Thyroid gland (tissue), 4 donors: ENCODE measurements at regions not wholly inside any gene's neighbourhood (a gene's known extent, or its start where the extent isn't known, plus 50 kb on each side); places are given as distances from the start of the nearest gene placed in this dataset.

Experiments
- DNase-seq, 2 donors: peaks; one replicate each; pipeline ENCODE4 v3.0.0-alpha.2; 2019
- H3K27ac ChIP-seq, 3 donors: fragments of 200-600 bp; sonication (generic); 1 replicate in 2 of 3; 2 replicates in 1 of 3; pipeline ENCODE4 v1.5.1; 2016 to 2019; ENCODE audit warnings: mild to moderate bottlenecking in 1 of 3, moderate library complexity in 1 of 3
- H3K27me3 ChIP-seq: fragments of 200-600 bp; sonication (generic); one replicate; pipeline ENCODE4 v1.5.1; 2019
- H3K36me3 ChIP-seq, 2 donors: fragments of 200-600 bp; sonication (generic); one replicate each; pipeline ENCODE4 v1.5.1; 2016 to 2019
- H3K4me1 ChIP-seq, 2 donors: fragments of 200-600 bp; sonication (generic); one replicate each; pipeline ENCODE4 v1.5.1; 2017 to 2019
- H3K4me3 ChIP-seq, 3 donors: fragments of 200-600 bp; sonication (generic); replicated peaks in 1 of 3; 1 replicate in 2 of 3; 2 replicates in 1 of 3; pipeline ENCODE4 v1.5.1; 2016; ENCODE audit warnings: mild to moderate bottlenecking in 1 of 3
- H3K9me3 ChIP-seq: fragments of 200-600 bp; sonication (generic); one replicate; pipeline ENCODE4 v1.5.1; 2017
- POLR2A ChIP-seq, 2 donors: fragments of 450-650 bp; IDR thresholded peaks; one replicate each; pipeline ENCODE4 v1.6.1; 2017; ENCODE audit warnings: antibody characterized with exemption in 2 of 2, mild to moderate bottlenecking in 2 of 2, moderate library complexity in 1 of 2
- WGBS, 2 donors: methylation state at CpG; one replicate each; pipeline ENCODE4 v1.1.5; 2017; 5-methylcytosine and 5-hydroxymethylcytosine counted together
- intact Hi-C: fragments of 100-400 bp; cut with DNase I; formaldehyde crosslinking; loops from one replicate; pipeline ENCODE4 v1.15.1; 2023
- TF ChIP-seq, protein P1 (sequence below), 6 experiments: fragments of 200-600 bp in 3 of 6; fragments of 450-650 bp in 3 of 6; sonication (generic) in 3 of 6; IDR thresholded peaks; one replicate each; pipeline ENCODE4 v1.5.1; 2016 to 2019; ENCODE audit warnings: antibody characterized with exemption in 6 of 6, mild to moderate bottlenecking in 2 of 6, inconsistent platforms in 1 of 6, moderate library complexity in 1 of 6

- Histone ChIP-seq H3K27ac (no peak overlapping the region), H3K4me3 (no peak overlapping the region), H3K36me3 (no peaks in the 10 kb centered on the region), H3K4me1 (no peaks in the 10 kb centered on the region), H3K9me3 (no peaks in the 10 kb centered on the region), H3K27me3 (no peaks in the 10 kb centered on the region)
- TF ChIP-seq, protein P1, sequence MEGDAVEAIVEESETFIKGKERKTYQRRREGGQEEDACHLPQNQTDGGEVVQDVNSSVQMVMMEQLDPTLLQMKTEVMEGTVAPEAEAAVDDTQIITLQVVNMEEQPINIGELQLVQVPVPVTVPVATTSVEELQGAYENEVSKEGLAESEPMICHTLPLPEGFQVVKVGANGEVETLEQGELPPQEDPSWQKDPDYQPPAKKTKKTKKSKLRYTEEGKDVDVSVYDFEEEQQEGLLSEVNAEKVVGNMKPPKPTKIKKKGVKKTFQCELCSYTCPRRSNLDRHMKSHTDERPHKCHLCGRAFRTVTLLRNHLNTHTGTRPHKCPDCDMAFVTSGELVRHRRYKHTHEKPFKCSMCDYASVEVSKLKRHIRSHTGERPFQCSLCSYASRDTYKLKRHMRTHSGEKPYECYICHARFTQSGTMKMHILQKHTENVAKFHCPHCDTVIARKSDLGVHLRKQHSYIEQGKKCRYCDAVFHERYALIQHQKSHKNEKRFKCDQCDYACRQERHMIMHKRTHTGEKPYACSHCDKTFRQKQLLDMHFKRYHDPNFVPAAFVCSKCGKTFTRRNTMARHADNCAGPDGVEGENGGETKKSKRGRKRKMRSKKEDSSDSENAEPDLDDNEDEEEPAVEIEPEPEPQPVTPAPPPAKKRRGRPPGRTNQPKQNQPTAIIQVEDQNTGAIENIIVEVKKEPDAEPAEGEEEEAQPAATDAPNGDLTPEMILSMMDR (IDR thresholded peaks at IDR 0.05) = no peak
- TF ChIP-seq POLR2A (IDR thresholded peaks at IDR 0.05) = no peak
- WGBS, 2 donors = 80 to 86% methylated on average over 4 of the region's 4 CpGs
- DNase-seq = no peak
- intact Hi-C loops = no loop called here
Measured at GRCh38 chr11:10991393-10991792, 133.5 kb upstream of the ZBED5 start.

DNA sequence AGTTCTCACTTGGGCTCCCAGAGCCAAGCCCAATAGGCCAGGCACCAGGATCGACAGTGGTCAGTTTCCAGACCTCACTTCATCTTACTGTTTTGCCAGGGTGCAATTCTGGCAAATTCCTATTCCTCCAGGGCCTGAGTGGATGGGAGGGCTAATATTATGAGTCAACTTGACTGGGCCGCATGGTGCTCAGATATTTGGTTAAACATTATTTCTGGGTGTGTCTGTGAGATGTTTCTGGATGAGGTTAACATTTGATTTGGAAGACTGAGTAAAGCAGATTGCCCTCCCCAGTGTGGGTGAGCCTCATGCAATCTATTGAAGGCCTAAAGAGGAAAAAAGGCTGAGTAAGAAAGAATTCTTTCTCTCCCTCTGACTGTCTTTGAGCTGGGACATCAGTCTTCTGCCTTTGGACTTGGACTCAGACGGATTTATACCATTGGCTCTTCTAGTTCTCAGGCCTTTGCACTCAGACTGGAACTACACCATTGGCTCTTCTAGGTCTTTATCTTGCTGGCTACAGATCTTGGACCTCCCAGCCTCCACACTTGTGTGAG lies 132.9 kb upstream of the ZBED5 start:
- WGBS, 2 donors = 64 to 93% methylated on average over 3 of the region's 3 CpGs
- no peaks in the 10 kb centered on the region for H3K27me3 ChIP-seq
- intact Hi-C loops = no loop called here
- no peak overlapping the region for H3K4me3 ChIP-seq
- H3K36me3 ChIP-seq = no peaks in the 10 kb centered on the region
- H3K4me1 ChIP-seq = no peaks in the 10 kb centered on the region
- no peak for DNase-seq
- no peak overlapping the region for H3K27ac ChIP-seq
- no peak for TF ChIP-seq POLR2A (IDR thresholded peaks at IDR 0.05)
- TF ChIP-seq, protein P1 (IDR thresholded peaks at IDR 0.05) = no peak
- no peaks in the 10 kb centered on the region for H3K9me3 ChIP-seq

- TF ChIP-seq, protein P1 (IDR thresholded peaks at IDR 0.05) = no peak
- no peak for TF ChIP-seq POLR2A (IDR thresholded peaks at IDR 0.05)
- H3K4me1 ChIP-seq = no peaks in the 10 kb centered on the region
- H3K27ac ChIP-seq = no peak overlapping the region
- no peak for DNase-seq
- WGBS, 2 donors = 81 to 88% methylated on average over 4 of the region's 4 CpGs
- intact Hi-C loops = no loop called here
- no peak overlapping the region for H3K4me3 ChIP-seq
- H3K9me3 ChIP-seq = no peaks in the 10 kb centered on the region
- H3K36me3 ChIP-seq = no peaks in the 10 kb centered on the region
- no peaks in the 10 kb centered on the region for H3K27me3 ChIP-seq
Measured at GRCh38 chr11:10990160-10990559, 132.3 kb upstream of the ZBED5 start.

DNA sequence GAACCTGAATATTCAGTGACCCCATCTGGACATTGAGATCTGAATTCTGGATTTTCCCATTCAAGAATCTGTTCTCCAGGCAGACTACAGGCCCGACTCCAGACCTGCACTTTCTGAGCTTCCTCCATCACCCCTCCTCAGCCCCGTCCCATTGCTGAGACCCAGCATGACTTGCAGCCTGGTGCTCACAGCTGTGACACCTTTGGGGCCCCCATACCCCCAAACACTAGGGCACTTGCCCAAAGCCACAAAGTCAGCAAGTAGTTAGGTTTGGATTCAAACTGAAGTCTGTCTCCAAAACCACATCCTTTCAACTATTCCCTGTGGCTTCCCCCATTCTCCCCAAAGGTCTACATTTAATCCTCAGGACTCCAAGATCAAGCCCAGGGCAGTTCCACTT lies 128.2 kb upstream of the ZBED5 start:
- H3K27me3 ChIP-seq = no peaks in the 10 kb centered on the region
- no peak for DNase-seq
- WGBS, 2 donors = 90 to 97% methylated on average over 2 of the region's 2 CpGs
- H3K27ac ChIP-seq = no peak overlapping the region
- intact Hi-C loops = no loop called here
- H3K4me3 ChIP-seq = no peak overlapping the region
- no peaks in the 10 kb centered on the region for H3K4me1 ChIP-seq
- TF ChIP-seq POLR2A (IDR thresholded peaks at IDR 0.05) = no peak
- TF ChIP-seq, protein P1 (IDR thresholded peaks at IDR 0.05) = no peak
- no peaks in the 10 kb centered on the region for H3K9me3 ChIP-seq
- no peaks in the 10 kb centered on the region for H3K36me3 ChIP-seq

GRCh38 chr11:10984742-10985141 lies 126.9 kb upstream of the ZBED5 start:
- no peak overlapping the region for H3K4me3 ChIP-seq
- H3K27me3 ChIP-seq = no peaks in the 10 kb centered on the region
- WGBS, 2 donors = 88 to 95% methylated on average over 5 of the region's 5 CpGs
- H3K9me3 ChIP-seq = no peaks in the 10 kb centered on the region
- no peak for TF ChIP-seq POLR2A (IDR thresholded peaks at IDR 0.05)
- TF ChIP-seq, protein P1 (IDR thresholded peaks at IDR 0.05) = no peak
- no peak overlapping the region for H3K27ac ChIP-seq
- no peaks in the 10 kb centered on the region for H3K4me1 ChIP-seq
- no peaks in the 10 kb centered on the region for H3K36me3 ChIP-seq
- no peak for DNase-seq
- intact Hi-C loops = no loop called here
